HL-60 (cell line): ENCODE measurements at regions not wholly inside any gene's neighbourhood (a gene's known extent, or its start where the extent isn't known, plus 50 kb on each side); places are given as distances from the start of the nearest gene placed in this dataset.

Experiments
- DNase-seq, 2 experiments: peaks; one replicate each; pipeline ENCODE4 v3.0.0-alpha.2; 2010 to 2020; ENCODE audit warnings: low read depth in 1 of 2, low spot score in 1 of 2
- H3K27ac ChIP-seq: fragments of 250-450 bp; sonication (Bioruptor Pico); replicated peaks from 2 replicates; pipeline ENCODE4 v1.5.1; 2020; ENCODE audit warnings: mild to moderate bottlenecking, moderate library complexity
- H3K27me3 ChIP-seq: fragments of 250-450 bp; sonication (Bioruptor Pico); 2 replicates; pipeline ENCODE4 v1.5.1; 2021; ENCODE audit warnings: mild to moderate bottlenecking, moderate library complexity; ENCODE audit not compliant: insufficient read depth, poor library complexity, severe bottlenecking
- H3K4me3 ChIP-seq: replicated peaks from 2 replicates; pipeline ENCODE4 v1.5.1; 2011; ENCODE audit warnings: mild to moderate bottlenecking, control low read depth, low read length; ENCODE audit not compliant: insufficient read depth
- CTCF ChIP-seq: IDR thresholded peaks from one replicate; pipeline ENCODE4 v1.5.1; 2011; ENCODE audit warnings: low read length, control low read depth, inconsistent platforms; ENCODE audit not compliant: insufficient read depth
- GABPA ChIP-seq: IDR thresholded peaks from 2 replicates; pipeline ENCODE4 v1.6.1; 2012; ENCODE audit warnings: low read depth
- POLR2AphosphoS5 ChIP-seq: IDR thresholded peaks from 2 replicates; pipeline ENCODE4 v1.6.1; 2012; ENCODE audit warnings: low read depth
- REST ChIP-seq: IDR thresholded peaks from 2 replicates; pipeline ENCODE4 v1.6.1; 2012; ENCODE audit warnings: low read depth; ENCODE audit not compliant: insufficient replicate concordance
- SPI1 ChIP-seq: IDR thresholded peaks from 2 replicates; pipeline ENCODE4 v1.6.1; 2012; ENCODE audit warnings: low read depth, mild to moderate bottlenecking, borderline replicate concordance

- Histone ChIP-seq H3K27ac (no peak overlapping the region), H3K4me3 (no peak overlapping the region), H3K27me3 (peaks cover 12% of the 10 kb centered on the region)
- TF ChIP-seq CTCF (no peak), REST (no peak), SPI1 (no peak), POLR2AphosphoS5 (no peak), GABPA (no peak)
- no peak for DNase-seq
Measured at GRCh38 chr18:47746615-47747014, 183.8 kb downstream of the SMAD2 start.

GRCh38 chr18:47745227-47745626 lies 185.2 kb downstream of the SMAD2 start:
- Histone ChIP-seq H3K27me3 (peaks cover 14% of the 10 kb centered on the region), H3K27ac (no peak overlapping the region), H3K4me3 (no peak overlapping the region)
- no peak for DNase-seq
- TF ChIP-seq CTCF (no peak), POLR2AphosphoS5 (no peak), REST (no peak), SPI1 (no peak), GABPA (no peak)

- Histone ChIP-seq H3K27ac (no peak overlapping the region), H3K4me3 (no peak overlapping the region), H3K27me3 (peaks cover 17% of the 10 kb centered on the region)
- no peak for DNase-seq
- TF ChIP-seq REST (no peak), CTCF (no peak), POLR2AphosphoS5 (no peak), GABPA (no peak), SPI1 (no peak)
Measured at GRCh38 chr18:47737956-47738355, 192.5 kb downstream of the SMAD2 start.
